Endothelial cell of umbilical vein (primary cell): ENCODE measurements at regions not wholly inside any gene's neighbourhood (a gene's known extent, or its start where the extent isn't known, plus 50 kb on each side); places are given as distances from the start of the nearest gene placed in this dataset.

Experiments used
- BruUV-seq: library from RNA; stranded (reverse); fragments of 400-500 nt; replicated peaks from 2 replicates; lab custom pipeline; 2021; lab: Mats Ljungman, UMichigan
- CTCF ChIA-PET: fragments of 300-600, 350-600 bp; sonication (Branson Sonifier 250); formaldehyde crosslinking; loops from one replicate; lab custom pipeline; 2021; ENCODE audit warnings: antibody characterized with exemption, inconsistent platforms; lab: Charles Lee
- POLR2A ChIA-PET: fragments of 300-600, 350-600 bp; sonication (Branson Sonifier 250); formaldehyde crosslinking; loops from one replicate; lab custom pipeline; 2021; ENCODE audit warnings: antibody characterized with exemption, inconsistent platforms; lab: Charles Lee
- DNase-seq: peaks from one replicate; pipeline ENCODE4 v3.0.0-alpha.2; 2011; ENCODE audit warnings: low read depth, low spot score
- FAIRE-seq: peaks from 2 replicates; lab custom pipeline; 2011; peaks lifted over from hg19 to GRCh38; lab: Jason Lieb, UNC
- H2AFZ ChIP-seq: 2 replicates; pipeline ENCODE4 v1.6.0; 2012; ENCODE audit warnings: low read depth, low read length, control low read depth, inconsistent platforms
- H3K27ac ChIP-seq: 2 replicates; pipeline ENCODE4 v1.5.1; 2011; ENCODE audit warnings: low read depth, mild to moderate bottlenecking, control low read depth, low read length, moderate library complexity; ENCODE audit not compliant: insufficient read depth
- H3K27me3 ChIP-seq, 2 experiments: 2 replicates each; pipeline versions ENCODE4 v1.6.0 to v1.6.1; 2011; ENCODE audit warnings: low read length in 2 of 2, mixed read lengths in 1 of 2; ENCODE audit not compliant: control insufficient read depth in 2 of 2, insufficient read depth in 2 of 2
- H3K36me3 ChIP-seq, 2 experiments: 2 replicates in 1 of 2; 3 replicates in 1 of 2; pipeline ENCODE4 v1.5.1; 2011; ENCODE audit warnings: low read length in 2 of 2, mild to moderate bottlenecking in 1 of 2, moderate library complexity in 1 of 2; ENCODE audit not compliant: control insufficient read depth in 2 of 2, insufficient read depth in 2 of 2; ENCODE audit errors: extremely low read depth in 1 of 2
- H3K4me1 ChIP-seq: 3 replicates; pipeline ENCODE4 v1.5.1; 2011; ENCODE audit warnings: mild to moderate bottlenecking, low read length; ENCODE audit not compliant: control insufficient read depth, insufficient read depth; ENCODE audit errors: extremely low read depth
- H3K4me2 ChIP-seq: 2 replicates; pipeline ENCODE4 v1.6.1; 2011; ENCODE audit warnings: low read length, control low read depth, mixed read lengths; ENCODE audit not compliant: insufficient read depth
- H3K4me3 ChIP-seq, 3 experiments: fragments of 200-600 bp in 1 of 3; sonication (generic), shearing (Covaris generic) in 1 of 3; replicated peaks in 1 of 3; 2 replicates each; pipeline ENCODE4 v1.5.1; 2011 to 2016; ENCODE audit warnings: control low read depth in 3 of 3, low read length in 3 of 3, mild to moderate bottlenecking in 2 of 3, inconsistent platforms in 1 of 3, low read depth in 1 of 3, moderate library complexity in 1 of 3; ENCODE audit not compliant: insufficient read depth in 1 of 3
- H3K79me2 ChIP-seq: 2 replicates; pipeline ENCODE4 v1.6.0; 2012; ENCODE audit warnings: low read length, inconsistent platforms; ENCODE audit not compliant: control insufficient read depth, insufficient read depth
- H3K9ac ChIP-seq: replicated peaks from 2 replicates; pipeline ENCODE3; 2011; ENCODE audit warnings: low read length, control low read depth; ENCODE audit not compliant: insufficient read depth; ENCODE audit errors: extremely low read depth
- H3K9me1 ChIP-seq: replicated peaks from 3 replicates; pipeline ENCODE4 v1.6.0; 2011; ENCODE audit warnings: mild to moderate bottlenecking, low read length; ENCODE audit not compliant: control insufficient read depth, insufficient read depth; ENCODE audit errors: extremely low read depth
- H3K9me3 ChIP-seq: replicated peaks from 2 replicates; pipeline ENCODE4 v1.5.1; 2012; ENCODE audit warnings: low read length, inconsistent platforms; ENCODE audit not compliant: control insufficient read depth, insufficient read depth
- H4K20me1 ChIP-seq: replicated peaks from 2 replicates; pipeline ENCODE3; 2011; ENCODE audit warnings: mild to moderate bottlenecking, low read length; ENCODE audit not compliant: control insufficient read depth, insufficient read depth; ENCODE audit errors: extremely low read depth
- EZH2 ChIP-seq: IDR thresholded peaks from 2 replicates; pipeline ENCODE4 v1.6.1; 2012; ENCODE audit warnings: borderline replicate concordance, low read depth, mild to moderate bottlenecking, moderate library complexity, low read length, inconsistent platforms; ENCODE audit not compliant: severe bottlenecking
- FOS ChIP-seq: IDR thresholded peaks from 2 replicates; pipeline ENCODE4 v1.6.1; 2011; ENCODE audit warnings: mild to moderate bottlenecking, low read length, moderate library complexity, borderline replicate concordance; ENCODE audit not compliant: insufficient read depth
- GATA2 ChIP-seq: IDR thresholded peaks from 2 replicates; pipeline ENCODE4 v1.7.0; 2011; ENCODE audit warnings: low read depth, mild to moderate bottlenecking, moderate library complexity, mixed read lengths, low read length; ENCODE audit not compliant: insufficient read length, insufficient read depth
- JUN ChIP-seq: IDR thresholded peaks from 2 replicates; pipeline ENCODE4 v1.6.1; 2011; ENCODE audit warnings: borderline replicate concordance, low read depth; ENCODE audit not compliant: insufficient read length, insufficient read depth
- MYC ChIP-seq: IDR thresholded peaks from one replicate; pipeline ENCODE4 v1.6.1; 2011; ENCODE audit warnings: mild to moderate bottlenecking, low read depth, low read length
- POLR2A ChIP-seq: IDR thresholded peaks from 2 replicates; pipeline ENCODE4 v1.6.1; 2012; ENCODE audit warnings: low read depth, mild to moderate bottlenecking, control low read depth, low read length
- POLR2AphosphoS5 ChIP-seq: IDR thresholded peaks from 2 replicates; pipeline ENCODE4 v1.6.1; 2012; ENCODE audit warnings: low read depth, mild to moderate bottlenecking, control low read depth, low read length, moderate library complexity; ENCODE audit not compliant: insufficient read depth
- dilution Hi-C: fragments of 300-500 bp; cut with MboI; formaldehyde crosslinking; loops from one replicate; pipeline ENCODE4 v1.15.0; 2019; ENCODE audit warnings: low sequenced_read_pairs; ENCODE audit not compliant: extremely low pct_ligation_motif_present
- intact Hi-C: fragments of 100-400 bp; cut with micrococcal nuclease; formaldehyde crosslinking; loops from one replicate; pipeline ENCODE4 v1.10.0; 2022
- TF ChIP-seq, protein P1 (sequence below): IDR thresholded peaks from 2 replicates; pipeline ENCODE4 v1.6.1; 2011; ENCODE audit not compliant: insufficient read depth, insufficient read length
- TF ChIP-seq, protein P2 (sequence below), 2 donors: IDR thresholded peaks; 1 replicate in 1 of 2; 2 replicates in 1 of 2; pipeline ENCODE4 v1.5.1; 2011; ENCODE audit warnings: low read length in 2 of 2, mild to moderate bottlenecking in 2 of 2, moderate library complexity in 2 of 2, control low read depth in 1 of 2, inconsistent platforms in 1 of 2, low read depth in 1 of 2; ENCODE audit not compliant: insufficient read depth in 1 of 2; ENCODE audit errors: extremely low read depth in 1 of 2

DNA sequence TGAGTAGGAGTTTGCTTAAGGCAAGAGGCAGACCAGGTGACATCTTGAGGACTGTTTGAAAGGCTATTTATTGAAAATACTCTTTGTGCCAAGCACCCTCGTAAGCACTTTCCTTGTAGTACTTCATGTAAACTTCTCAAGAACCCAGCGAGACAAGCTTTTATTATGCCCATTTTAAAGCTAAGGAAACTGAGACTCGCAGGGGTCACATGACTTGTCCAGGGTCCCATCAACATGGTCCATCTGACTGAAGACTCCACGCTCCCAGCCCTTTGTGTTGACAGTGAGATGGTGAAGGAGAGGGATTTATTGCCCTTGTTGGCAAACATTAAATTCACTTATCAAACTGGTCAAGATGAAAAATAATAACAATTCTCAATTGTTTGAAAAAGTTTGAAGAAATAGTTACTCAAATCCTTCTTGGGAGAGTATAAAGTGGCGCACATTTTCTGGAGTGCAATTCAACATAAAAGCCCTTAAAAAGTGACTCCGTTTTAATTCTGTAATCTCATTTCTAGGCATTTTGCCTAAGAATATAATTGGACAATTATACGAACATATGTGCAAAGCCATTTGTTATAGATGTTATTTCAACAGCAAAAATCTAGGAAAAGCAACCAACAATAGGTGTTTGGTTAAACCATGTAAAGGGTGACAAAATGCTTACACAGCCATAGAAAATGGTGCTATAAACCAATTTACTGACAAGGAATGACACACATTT, 270.5 kb upstream of the NCKAP5 start:
- H3K79me2 ChIP-seq: no peaks in the 10 kb centered on the region
- POLR2A ChIA-PET: no interaction called here
- peak; percentile 18 for FAIRE-seq
- H3K4me3 ChIP-seq: no peak overlapping the region
- H3K4me1 ChIP-seq: peaks cover 29% of the 10 kb centered on the region
- BruUV-seq: no TSS peak
- no peaks in the 10 kb centered on the region for H3K27me3 ChIP-seq
- no peak overlapping the region for H2AFZ ChIP-seq
- intact Hi-C loops: no loop called here
- no peaks in the 10 kb centered on the region for H3K36me3 ChIP-seq
- no peaks in the 10 kb centered on the region for H4K20me1 ChIP-seq
- dilution Hi-C loops: no loop called here
- TF ChIP-seq EZH2: no peak
- TF ChIP-seq FOS: no peak
- TF ChIP-seq MYC: no peak
- no peak for TF ChIP-seq POLR2AphosphoS5
- TF ChIP-seq JUN: no peak
- TF ChIP-seq, protein P1, sequence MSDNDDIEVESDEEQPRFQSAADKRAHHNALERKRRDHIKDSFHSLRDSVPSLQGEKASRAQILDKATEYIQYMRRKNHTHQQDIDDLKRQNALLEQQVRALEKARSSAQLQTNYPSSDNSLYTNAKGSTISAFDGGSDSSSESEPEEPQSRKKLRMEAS: no peak
- no peak for TF ChIP-seq POLR2A
- TF ChIP-seq, protein P2, sequence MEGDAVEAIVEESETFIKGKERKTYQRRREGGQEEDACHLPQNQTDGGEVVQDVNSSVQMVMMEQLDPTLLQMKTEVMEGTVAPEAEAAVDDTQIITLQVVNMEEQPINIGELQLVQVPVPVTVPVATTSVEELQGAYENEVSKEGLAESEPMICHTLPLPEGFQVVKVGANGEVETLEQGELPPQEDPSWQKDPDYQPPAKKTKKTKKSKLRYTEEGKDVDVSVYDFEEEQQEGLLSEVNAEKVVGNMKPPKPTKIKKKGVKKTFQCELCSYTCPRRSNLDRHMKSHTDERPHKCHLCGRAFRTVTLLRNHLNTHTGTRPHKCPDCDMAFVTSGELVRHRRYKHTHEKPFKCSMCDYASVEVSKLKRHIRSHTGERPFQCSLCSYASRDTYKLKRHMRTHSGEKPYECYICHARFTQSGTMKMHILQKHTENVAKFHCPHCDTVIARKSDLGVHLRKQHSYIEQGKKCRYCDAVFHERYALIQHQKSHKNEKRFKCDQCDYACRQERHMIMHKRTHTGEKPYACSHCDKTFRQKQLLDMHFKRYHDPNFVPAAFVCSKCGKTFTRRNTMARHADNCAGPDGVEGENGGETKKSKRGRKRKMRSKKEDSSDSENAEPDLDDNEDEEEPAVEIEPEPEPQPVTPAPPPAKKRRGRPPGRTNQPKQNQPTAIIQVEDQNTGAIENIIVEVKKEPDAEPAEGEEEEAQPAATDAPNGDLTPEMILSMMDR (IDR thresholded peaks at IDR 0.05; ENCODE audit: extremely low read depth in 1 of 2, insufficient read depth in 1 of 2, low read depth in 1 of 2, low read length in 2 of 2): no peak
- TF ChIP-seq GATA2: no peak
- no peaks in the 10 kb centered on the region for H3K9me3 ChIP-seq
- no peak overlapping the region for H3K27ac ChIP-seq
- no peak overlapping the region for H3K9ac ChIP-seq
- CTCF ChIA-PET: no interaction called here
- no peaks in the 10 kb centered on the region for H3K9me1 ChIP-seq
- H3K4me2 ChIP-seq: no peak overlapping the region
- DNase-seq: no peak
